Retina (tissue), 1 donor: ENCODE measurements at regions not wholly inside any gene's neighbourhood (a gene's known extent, or its start where the extent isn't known, plus 50 kb on each side); places are given as distances from the start of the nearest gene placed in this dataset.
"Not testable (repeated sequence)": the region's sequence is repeated elsewhere in the genome, so short reads cannot be mapped to it uniquely, and the experiment has no call there.

ENCODE experiments used
- DNase-seq: peaks from one replicate; pipeline ENCODE4 v3.0.0-alpha.2; 2016

- no peak for DNase-seq
These were observed 51.3 kb upstream of the BOD1 start for GRCh38 chr5:173667702-173668101.

GRCh38 chr5:173668245-173668800 is 51.9 kb upstream of the BOD1 start:
- DNase-seq: no peak

DNA sequence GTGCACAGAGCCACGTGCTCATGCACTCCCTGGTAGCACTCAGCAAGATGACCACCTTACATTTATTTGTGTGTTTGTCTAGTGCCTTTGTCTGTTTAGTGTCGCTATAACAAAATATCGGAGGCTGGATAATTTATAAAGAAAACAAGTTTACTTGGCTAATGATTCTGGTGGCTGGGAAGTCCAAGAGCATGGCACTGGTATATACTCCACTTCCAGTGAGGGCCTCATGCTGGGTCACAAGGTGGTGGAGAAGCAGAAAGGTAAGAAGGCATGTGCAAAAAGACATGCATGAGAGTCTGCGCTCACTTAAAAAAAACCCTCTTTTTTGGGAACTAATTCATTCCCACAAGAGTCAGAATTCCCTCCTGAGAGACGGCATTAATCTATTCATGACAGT is 52.5 kb upstream of the BOD1 start:
- no peak for DNase-seq

GRCh38 chr5:173669483-173669882 is 53.0 kb upstream of the BOD1 start:
- no peak for DNase-seq

GRCh38 chr5:173670130-173670651 is 53.7 kb upstream of the BOD1 start:
- peak; percentile 33 for DNase-seq

DNA sequence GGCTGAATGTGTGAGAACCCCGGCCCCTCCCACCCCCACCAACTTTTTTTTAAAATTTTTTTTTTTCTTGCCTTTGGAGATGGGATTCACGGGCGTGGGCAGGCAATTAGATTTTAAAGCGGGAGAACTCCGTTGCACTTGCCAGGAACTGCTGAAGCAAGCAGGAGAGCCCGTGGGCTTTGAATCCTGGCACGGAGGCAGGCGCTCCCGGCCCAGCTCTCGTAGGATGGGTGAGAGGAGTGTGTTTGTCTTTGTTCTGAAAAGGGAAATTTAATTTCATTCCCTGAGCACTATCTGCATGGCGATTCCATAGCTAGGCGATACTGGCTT is 54.3 kb upstream of the BOD1 start:
- DNase-seq: peak; percentile 33

- DNase-seq: no peak
These were observed 54.9 kb upstream of the BOD1 start for GRCh38 chr5:173671121-173671949.

- no peak for DNase-seq
These were observed 55.7 kb upstream of the BOD1 start for GRCh38 chr5:173672166-173672565.

GRCh38 chr5:173672891-173673290 is 56.4 kb upstream of the BOD1 start:
- DNase-seq: no peak

- DNase-seq: peak; percentile 36
These were observed 57.0 kb upstream of the BOD1 start for GRCh38 chr5:173673295-173674101.

GRCh38 chr5:173675287-173675996 is 59.0 kb upstream of the BOD1 start:
- no peak for DNase-seq

DNA sequence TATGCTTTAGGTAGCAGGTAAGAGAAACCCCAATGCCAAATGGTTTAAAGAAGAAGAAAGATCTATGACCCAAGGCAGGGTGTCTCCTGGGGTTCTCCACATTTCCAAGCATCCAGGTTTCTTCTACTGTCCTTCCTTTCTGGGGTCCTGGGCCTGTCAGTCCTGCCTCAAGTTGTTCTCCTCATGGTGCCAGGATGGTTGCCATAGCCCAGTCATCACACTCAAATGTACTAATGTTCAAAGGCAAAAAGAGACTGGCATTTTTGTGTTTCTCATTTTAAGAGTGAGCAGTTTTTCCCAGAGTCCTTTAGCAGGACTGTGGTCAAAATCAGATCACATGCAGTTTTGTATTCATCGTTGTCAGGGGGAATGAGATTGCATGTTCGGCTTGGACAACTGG is 59.9 kb upstream of the BOD1 start:
- DNase-seq: no peak

- DNase-seq: no peak
These were observed 60.7 kb upstream of the BOD1 start for GRCh38 chr5:173677125-173677672.

- no peak for DNase-seq
These were observed 63.6 kb upstream of the BOD1 start for GRCh38 chr5:173679909-173680630.

GRCh38 chr5:173680660-173681242 is 64.3 kb upstream of the BOD1 start:
- no peak for DNase-seq

DNA sequence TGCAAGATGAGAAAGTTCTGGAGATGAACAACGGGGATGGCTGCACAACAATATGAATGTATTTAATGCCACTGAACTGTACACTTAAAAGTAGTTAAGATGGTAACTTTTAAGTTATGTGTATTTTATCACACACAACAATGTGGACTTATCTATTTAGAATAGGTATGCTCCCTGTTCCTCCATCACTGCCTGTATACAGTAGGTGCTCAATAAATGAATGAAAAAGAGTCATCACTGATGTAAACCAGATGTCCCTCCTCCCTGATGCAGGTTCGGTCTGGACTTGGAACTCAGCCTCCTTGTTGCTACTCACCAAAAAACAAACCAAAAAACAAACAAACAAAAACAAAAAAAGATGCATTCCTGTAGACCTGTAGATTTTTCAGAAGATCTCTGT is 65.9 kb upstream of the BOD1 start:
- no peak for DNase-seq

GRCh38 chr5:173684535-173684934 is 68.1 kb upstream of the BOD1 start:
- DNase-seq: not testable (repeated sequence)

DNA sequence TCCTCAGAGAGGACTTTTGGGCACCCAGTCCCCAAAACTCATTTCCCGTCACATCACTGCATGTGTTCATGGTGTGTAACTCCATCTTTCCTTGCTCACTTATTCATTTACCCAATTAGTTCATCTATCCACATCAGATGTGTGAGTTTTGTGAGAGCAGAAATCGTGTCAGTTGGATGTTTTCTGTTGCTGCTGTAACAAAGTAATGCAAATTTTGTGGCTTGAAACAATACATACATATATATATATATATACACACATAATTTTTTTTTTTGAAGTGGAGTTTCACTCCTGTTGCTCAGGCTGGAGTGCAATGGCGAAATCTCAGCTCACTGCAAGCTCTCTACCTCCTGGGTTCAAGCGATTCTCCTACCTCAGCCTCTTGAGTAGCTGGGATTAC is 70.5 kb upstream of the BOD1 start:
- no peak for DNase-seq

GRCh38 chr5:173688703-173689102 is 72.3 kb upstream of the BOD1 start:
- DNase-seq: no peak

- DNase-seq: peak; percentile 45
These were observed 72.8 kb upstream of the BOD1 start for GRCh38 chr5:173689171-173689736.

DNA sequence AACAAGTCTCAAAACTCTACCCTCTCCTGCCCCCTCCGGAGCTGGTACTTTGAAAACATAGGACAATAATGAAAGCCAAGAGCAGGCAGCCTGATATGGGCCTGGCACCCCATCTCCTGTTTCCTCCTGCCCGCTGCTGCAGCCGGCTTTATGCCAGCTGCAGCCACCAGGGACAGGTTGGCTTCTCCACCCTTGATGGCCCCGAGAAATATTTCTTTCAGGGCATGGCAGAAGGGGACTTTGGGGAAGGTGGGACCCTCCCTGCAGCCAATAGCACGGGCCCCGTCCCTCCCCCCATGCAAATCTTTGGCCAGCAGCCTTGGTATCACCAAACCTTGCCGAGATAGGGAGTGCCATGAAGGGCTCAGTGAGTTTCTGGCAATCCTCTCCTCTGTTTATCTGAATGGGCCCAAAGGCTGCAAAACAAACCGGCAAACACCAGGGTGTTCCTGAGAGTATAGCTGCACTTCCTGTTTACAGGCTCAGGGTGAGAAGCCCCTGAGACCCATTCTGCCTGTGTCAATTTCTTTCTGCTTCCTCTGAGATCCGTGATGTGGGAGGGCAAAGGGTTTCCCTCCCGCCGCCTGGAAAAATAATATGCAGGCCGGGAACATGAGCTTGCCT is 73.4 kb upstream of the BOD1 start:
- peak; percentile 35 for DNase-seq
